HFF-Myc (cell line): ENCODE measurements at regions not wholly inside any gene's neighbourhood (a gene's known extent, or its start where the extent isn't known, plus 50 kb on each side); places are given as distances from the start of the nearest gene placed in this dataset.

Experiments
- DNase-seq: peaks from one replicate; pipeline ENCODE4 v3.0.0-alpha.2; 2011; ENCODE audit warnings: low read depth; ENCODE audit errors: extremely low read depth
- H3K4me3 ChIP-seq: replicated peaks from 2 replicates; pipeline ENCODE4 v1.5.1; 2011; ENCODE audit warnings: low read depth, mild to moderate bottlenecking, control low read depth, low read length
- CTCF ChIP-seq: IDR thresholded peaks from 2 replicates; pipeline ENCODE4 v1.5.1; 2012; ENCODE audit warnings: mild to moderate bottlenecking, low read depth, low read length, control low read depth; ENCODE audit errors: missing control alignments

- H3K4me3 ChIP-seq: no peak overlapping the region
- no peak for DNase-seq
- no peak for TF ChIP-seq CTCF
These were observed 80.1 kb upstream of the ADRA1D start for GRCh38 chr20:4329232-4329631.

- no peak for TF ChIP-seq CTCF
- DNase-seq: no peak
- H3K4me3 ChIP-seq: no peak overlapping the region
These were observed 79.5 kb upstream of the ADRA1D start for GRCh38 chr20:4328541-4328940.

GRCh38 chr20:4327956-4328355 lies 78.9 kb upstream of the ADRA1D start:
- H3K4me3 ChIP-seq: no peak overlapping the region
- TF ChIP-seq CTCF: no peak
- no peak for DNase-seq

- no peak overlapping the region for H3K4me3 ChIP-seq
- TF ChIP-seq CTCF: no peak
- no peak for DNase-seq
These were observed 77.3 kb upstream of the ADRA1D start for GRCh38 chr20:4326195-4327065.

GRCh38 chr20:4325548-4326187 lies 76.6 kb upstream of the ADRA1D start:
- no peak for DNase-seq
- H3K4me3 ChIP-seq: no peak overlapping the region
- no peak for TF ChIP-seq CTCF

GRCh38 chr20:4324611-4325243 lies 75.6 kb upstream of the ADRA1D start:
- no peak for TF ChIP-seq CTCF
- H3K4me3 ChIP-seq: no peak overlapping the region
- no peak for DNase-seq
